ENCODE measurements at regions not wholly inside any gene's neighbourhood (a gene's known extent, or its start where the extent isn't known, plus 50 kb on each side); places are given as distances from the start of the nearest gene placed in this dataset.

DNA sequence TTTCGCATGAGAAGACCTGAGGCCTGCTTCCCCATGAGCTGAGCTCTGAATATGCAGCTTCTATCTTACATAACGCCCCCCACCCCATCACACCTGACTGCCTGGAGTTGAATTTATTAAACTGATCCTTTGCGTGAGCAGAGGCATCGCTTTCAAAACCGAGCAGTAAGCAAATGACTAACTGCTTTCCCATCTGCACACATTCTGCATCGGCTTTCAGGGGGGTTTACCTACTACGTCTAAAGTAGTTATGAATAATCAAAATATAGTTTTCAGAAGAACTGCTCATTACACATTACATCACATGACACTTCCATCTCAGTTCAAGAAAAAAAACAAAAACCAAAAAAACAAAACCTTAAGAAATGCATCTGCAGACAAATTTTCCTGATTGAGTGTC lies 54.7 kb upstream of the EGR2 start:
- dilution Hi-C loops (cut with MboI; ENCODE audit: extremely low pct_ligation_motif_present, low sequenced_read_pairs) = no loop called here
- no peaks in the 10 kb centered on the region for H3K36me3 ChIP-seq (ENCODE audit: control insufficient read depth in 2 of 2, extremely low read depth in 1 of 2, insufficient read depth in 2 of 2, low read length in 2 of 2)

DNA sequence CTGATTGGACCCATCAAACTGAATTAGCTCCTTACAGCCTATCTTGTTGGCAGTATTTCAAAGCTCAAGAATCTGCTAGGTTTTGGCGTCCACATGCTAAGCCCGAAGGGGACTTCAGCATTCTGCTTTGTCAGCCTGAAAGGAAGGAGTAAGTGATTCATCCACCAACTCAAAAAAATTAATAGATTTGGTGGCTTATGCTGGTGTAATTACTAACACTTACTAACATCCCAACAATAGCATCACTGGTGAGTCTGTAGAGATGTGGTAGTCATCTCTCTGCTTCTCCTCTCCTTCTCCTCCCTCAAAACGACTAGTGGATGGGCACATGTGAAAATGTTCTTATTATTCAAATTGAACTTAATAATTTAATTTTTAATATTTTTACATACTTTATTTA lies 53.8 kb upstream of the EGR2 start:
- Histone ChIP-seq H3K9me1 (ENCODE audit: control insufficient read depth, extremely low read depth, insufficient read depth, low read length) (no peaks in the 10 kb centered on the region), H2AFZ (ENCODE audit: control insufficient read depth, low read length) (no peak overlapping the region), H3K27me3 (ENCODE audit: control insufficient read depth, extremely low read depth, insufficient read depth, low read length) (no peaks in the 10 kb centered on the region), H3K4me2 (ENCODE audit: control insufficient read depth, extremely low read depth, insufficient read depth, low read depth, low read length) (no peak overlapping the region), H3K4me1 (ENCODE audit: control insufficient read depth, extremely low read depth, insufficient read depth, low read length) (peaks cover 4% of the 10 kb centered on the region), H3K4me3 (ENCODE audit: control insufficient read depth in 2 of 3, extremely low read depth in 1 of 3, insufficient read depth in 2 of 3, low read depth in 1 of 3, low read length in 3 of 3) (no peak overlapping the region), H4K20me1 (ENCODE audit: control insufficient read depth, extremely low read depth, insufficient read depth, low read length) (no peaks in the 10 kb centered on the region), H3K27ac (ENCODE audit: control insufficient read depth, insufficient read depth, low read length) (no peak overlapping the region), H3K36me3 (ENCODE audit: control insufficient read depth in 2 of 2, extremely low read depth in 1 of 2, insufficient read depth in 2 of 2, low read length in 2 of 2) (no peaks in the 10 kb centered on the region), H3K9ac (ENCODE audit: control insufficient read depth, extremely low read depth, insufficient read depth, low read length) (no peak overlapping the region), H3K9me3 (ENCODE audit: control insufficient read depth, low read depth, low read length) (no peaks in the 10 kb centered on the region), H3K79me2 (ENCODE audit: control insufficient read depth, insufficient read depth, low read length) (no peaks in the 10 kb centered on the region)
- TF ChIP-seq, protein P1, sequence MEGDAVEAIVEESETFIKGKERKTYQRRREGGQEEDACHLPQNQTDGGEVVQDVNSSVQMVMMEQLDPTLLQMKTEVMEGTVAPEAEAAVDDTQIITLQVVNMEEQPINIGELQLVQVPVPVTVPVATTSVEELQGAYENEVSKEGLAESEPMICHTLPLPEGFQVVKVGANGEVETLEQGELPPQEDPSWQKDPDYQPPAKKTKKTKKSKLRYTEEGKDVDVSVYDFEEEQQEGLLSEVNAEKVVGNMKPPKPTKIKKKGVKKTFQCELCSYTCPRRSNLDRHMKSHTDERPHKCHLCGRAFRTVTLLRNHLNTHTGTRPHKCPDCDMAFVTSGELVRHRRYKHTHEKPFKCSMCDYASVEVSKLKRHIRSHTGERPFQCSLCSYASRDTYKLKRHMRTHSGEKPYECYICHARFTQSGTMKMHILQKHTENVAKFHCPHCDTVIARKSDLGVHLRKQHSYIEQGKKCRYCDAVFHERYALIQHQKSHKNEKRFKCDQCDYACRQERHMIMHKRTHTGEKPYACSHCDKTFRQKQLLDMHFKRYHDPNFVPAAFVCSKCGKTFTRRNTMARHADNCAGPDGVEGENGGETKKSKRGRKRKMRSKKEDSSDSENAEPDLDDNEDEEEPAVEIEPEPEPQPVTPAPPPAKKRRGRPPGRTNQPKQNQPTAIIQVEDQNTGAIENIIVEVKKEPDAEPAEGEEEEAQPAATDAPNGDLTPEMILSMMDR (optimal IDR thresholded peaks at IDR 0.05 in 1 of 3, IDR thresholded peaks at IDR 0.05 in 1 of 3, conservative IDR thresholded peaks at IDR 0.05 in 1 of 3; ENCODE audit: extremely low read depth in 1 of 3, insufficient read depth in 2 of 3, low read length in 3 of 3) = no peak
- TF ChIP-seq EZH2 (IDR thresholded peaks at IDR 0.05; ENCODE audit: low read length) = no peak
- no peak for DNase-seq (ENCODE audit: low read depth, low spot score)
- dilution Hi-C loops (cut with MboI; ENCODE audit: extremely low pct_ligation_motif_present, low sequenced_read_pairs) = no loop called here
- no peak for FAIRE-seq

More for the DNA sequence above, 54.7 kb upstream of the EGR2 start:
- DNase-seq (ENCODE audit: low read depth, low spot score) (no peak), FAIRE-seq (no peak)
- no peak for TF ChIP-seq EZH2 (IDR thresholded peaks at IDR 0.05; ENCODE audit: low read length)
- TF ChIP-seq, protein P1 (optimal IDR thresholded peaks at IDR 0.05 in 1 of 3, IDR thresholded peaks at IDR 0.05 in 1 of 3, conservative IDR thresholded peaks at IDR 0.05 in 1 of 3; ENCODE audit: extremely low read depth in 1 of 3, insufficient read depth in 2 of 3, low read length in 3 of 3) = no peak
- no peaks in the 10 kb centered on the region for H4K20me1 ChIP-seq (ENCODE audit: control insufficient read depth, extremely low read depth, insufficient read depth, low read length)
- peaks cover 4% of the 10 kb centered on the region for H3K4me1 ChIP-seq (ENCODE audit: control insufficient read depth, extremely low read depth, insufficient read depth, low read length)
- no peak overlapping the region for H3K4me2 ChIP-seq (ENCODE audit: control insufficient read depth, extremely low read depth, insufficient read depth, low read depth, low read length)
- H2AFZ ChIP-seq (ENCODE audit: control insufficient read depth, low read length) = no peak overlapping the region
- no peaks in the 10 kb centered on the region for H3K9me1 ChIP-seq (ENCODE audit: control insufficient read depth, extremely low read depth, insufficient read depth, low read length)
- no peaks in the 10 kb centered on the region for H3K27me3 ChIP-seq (ENCODE audit: control insufficient read depth, extremely low read depth, insufficient read depth, low read length)
- H3K9ac ChIP-seq (ENCODE audit: control insufficient read depth, extremely low read depth, insufficient read depth, low read length) = no peak overlapping the region
- no peaks in the 10 kb centered on the region for H3K9me3 ChIP-seq (ENCODE audit: control insufficient read depth, low read depth, low read length)
- no peak overlapping the region for H3K27ac ChIP-seq (ENCODE audit: control insufficient read depth, insufficient read depth, low read length)
- H3K79me2 ChIP-seq (ENCODE audit: control insufficient read depth, insufficient read depth, low read length) = no peaks in the 10 kb centered on the region
- no peak overlapping the region for H3K4me3 ChIP-seq (ENCODE audit: control insufficient read depth in 2 of 3, extremely low read depth in 1 of 3, insufficient read depth in 2 of 3, low read depth in 1 of 3, low read length in 3 of 3)

Measured in keratinocyte (primary cell).